ENCODE measurements at regions not wholly inside any gene's neighbourhood (a gene's known extent, or its start where the extent isn't known, plus 50 kb on each side); places are given as distances from the start of the nearest gene placed in this dataset.

DNA sequence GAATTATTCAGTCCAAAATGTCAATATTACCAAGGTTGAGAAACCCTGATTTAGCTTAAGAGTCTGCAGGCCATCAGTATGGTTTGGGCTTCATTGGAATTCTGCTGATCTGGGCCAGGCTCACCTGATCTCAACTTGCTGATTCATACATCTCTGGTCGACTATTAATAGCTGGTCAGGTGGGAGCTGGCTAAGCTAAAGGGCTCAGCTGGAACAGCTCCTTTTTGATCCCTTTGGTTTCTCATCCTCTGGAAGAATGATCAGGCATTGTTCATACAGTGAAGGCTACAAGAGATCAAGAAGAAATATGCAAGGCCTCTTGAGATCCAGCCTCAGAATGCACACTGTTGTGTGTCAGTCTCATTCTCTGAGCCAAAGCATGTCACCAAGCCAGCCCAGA, 123.3 kb upstream of the MME start:
- TF ChIP-seq POLR2A (IDR thresholded peaks at IDR 0.05) = no peak
- TF ChIP-seq, protein P1, sequence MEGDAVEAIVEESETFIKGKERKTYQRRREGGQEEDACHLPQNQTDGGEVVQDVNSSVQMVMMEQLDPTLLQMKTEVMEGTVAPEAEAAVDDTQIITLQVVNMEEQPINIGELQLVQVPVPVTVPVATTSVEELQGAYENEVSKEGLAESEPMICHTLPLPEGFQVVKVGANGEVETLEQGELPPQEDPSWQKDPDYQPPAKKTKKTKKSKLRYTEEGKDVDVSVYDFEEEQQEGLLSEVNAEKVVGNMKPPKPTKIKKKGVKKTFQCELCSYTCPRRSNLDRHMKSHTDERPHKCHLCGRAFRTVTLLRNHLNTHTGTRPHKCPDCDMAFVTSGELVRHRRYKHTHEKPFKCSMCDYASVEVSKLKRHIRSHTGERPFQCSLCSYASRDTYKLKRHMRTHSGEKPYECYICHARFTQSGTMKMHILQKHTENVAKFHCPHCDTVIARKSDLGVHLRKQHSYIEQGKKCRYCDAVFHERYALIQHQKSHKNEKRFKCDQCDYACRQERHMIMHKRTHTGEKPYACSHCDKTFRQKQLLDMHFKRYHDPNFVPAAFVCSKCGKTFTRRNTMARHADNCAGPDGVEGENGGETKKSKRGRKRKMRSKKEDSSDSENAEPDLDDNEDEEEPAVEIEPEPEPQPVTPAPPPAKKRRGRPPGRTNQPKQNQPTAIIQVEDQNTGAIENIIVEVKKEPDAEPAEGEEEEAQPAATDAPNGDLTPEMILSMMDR (IDR thresholded peaks at IDR 0.05) = no peak

All from thyroid gland (tissue), 4 donors.